ENCODE measurements at regions not wholly inside any gene's neighbourhood (a gene's known extent, or its start where the extent isn't known, plus 50 kb on each side); places are given as distances from the start of the nearest gene placed in this dataset.
A peak's percentile ranks its signal among the peaks of the same experiment; 100 is the strongest.

DNA sequence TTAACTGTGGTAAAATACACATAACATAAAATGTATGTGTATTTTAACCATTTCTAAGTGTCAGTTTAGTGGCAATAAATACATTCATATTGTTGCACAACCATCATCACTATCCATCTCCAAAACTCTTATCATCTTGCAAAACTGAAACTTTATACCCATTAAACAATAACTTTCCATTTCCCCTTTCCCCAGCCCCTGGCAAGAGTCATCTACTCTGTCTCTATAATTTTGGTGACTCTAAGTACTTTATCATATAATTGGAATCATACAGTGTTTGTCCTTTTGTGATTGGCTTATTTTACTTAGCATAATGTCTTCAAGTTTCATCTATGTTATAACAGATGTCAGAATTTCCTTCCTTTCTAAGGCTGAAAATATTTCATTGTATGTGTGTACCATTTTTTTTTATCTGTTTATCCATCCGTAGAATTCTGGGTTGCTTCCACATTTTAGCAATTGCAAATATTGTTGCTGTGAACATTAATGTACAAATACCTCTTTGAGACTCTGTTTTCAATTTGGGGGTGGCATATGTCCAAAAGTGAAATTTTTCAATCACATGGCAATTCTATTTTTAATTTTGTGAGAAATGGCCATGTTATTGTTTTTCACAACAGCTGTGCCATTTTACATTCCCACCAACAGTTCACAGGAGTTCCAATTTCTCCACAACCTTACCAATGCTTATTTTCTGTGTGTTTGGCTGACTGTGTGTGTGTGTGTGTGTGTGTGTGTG lies 153.9 kb upstream of the GORAB start:
- Histone ChIP-seq H3F3A (ENCODE audit: low read depth) (no peaks in the 10 kb centered on the region), H4K20me1 (ENCODE audit: low read depth) (no peaks in the 10 kb centered on the region), H3K9me3 (ENCODE audit: low read depth) (no peaks in the 10 kb centered on the region), H3K27ac (no peak overlapping the region), H2AFZ (replicated peaks) (no peak overlapping the region), H3K36me3 (no peaks in the 10 kb centered on the region), H3K4me3 (no peak overlapping the region), H3K79me2 (ENCODE audit: low read depth) (no peaks in the 10 kb centered on the region), H3K9ac (no peak overlapping the region), H3K27me3 (no peaks in the 10 kb centered on the region), H3K4me1 (no peaks in the 10 kb centered on the region), H3K4me2 (no peak overlapping the region)
- no peaks in the 10 kb centered on the region for H3K36me3 Mint-ChIP-seq
- no peaks in the 10 kb centered on the region for H3K4me1 Mint-ChIP-seq
- no peak for DNase-seq (ENCODE audit: low spot score)
- H3K9me3 Mint-ChIP-seq: no peaks in the 10 kb centered on the region
- TF ChIP-seq EZH2 (IDR thresholded peaks at IDR 0.05) (no peak), EZH2phosphoT487 (IDR thresholded peaks at IDR 0.05) (no peak)
- TF ChIP-seq, protein P1, sequence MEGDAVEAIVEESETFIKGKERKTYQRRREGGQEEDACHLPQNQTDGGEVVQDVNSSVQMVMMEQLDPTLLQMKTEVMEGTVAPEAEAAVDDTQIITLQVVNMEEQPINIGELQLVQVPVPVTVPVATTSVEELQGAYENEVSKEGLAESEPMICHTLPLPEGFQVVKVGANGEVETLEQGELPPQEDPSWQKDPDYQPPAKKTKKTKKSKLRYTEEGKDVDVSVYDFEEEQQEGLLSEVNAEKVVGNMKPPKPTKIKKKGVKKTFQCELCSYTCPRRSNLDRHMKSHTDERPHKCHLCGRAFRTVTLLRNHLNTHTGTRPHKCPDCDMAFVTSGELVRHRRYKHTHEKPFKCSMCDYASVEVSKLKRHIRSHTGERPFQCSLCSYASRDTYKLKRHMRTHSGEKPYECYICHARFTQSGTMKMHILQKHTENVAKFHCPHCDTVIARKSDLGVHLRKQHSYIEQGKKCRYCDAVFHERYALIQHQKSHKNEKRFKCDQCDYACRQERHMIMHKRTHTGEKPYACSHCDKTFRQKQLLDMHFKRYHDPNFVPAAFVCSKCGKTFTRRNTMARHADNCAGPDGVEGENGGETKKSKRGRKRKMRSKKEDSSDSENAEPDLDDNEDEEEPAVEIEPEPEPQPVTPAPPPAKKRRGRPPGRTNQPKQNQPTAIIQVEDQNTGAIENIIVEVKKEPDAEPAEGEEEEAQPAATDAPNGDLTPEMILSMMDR (IDR thresholded peaks at IDR 0.05): no peak
- H3K27me3 Mint-ChIP-seq (ENCODE audit: insufficient read depth, low read depth): peaks cover 2% of the 10 kb centered on the region
- H3K4me3 Mint-ChIP-seq: no peak overlapping the region
- no peak overlapping the region for H3K27ac Mint-ChIP-seq

DNA sequence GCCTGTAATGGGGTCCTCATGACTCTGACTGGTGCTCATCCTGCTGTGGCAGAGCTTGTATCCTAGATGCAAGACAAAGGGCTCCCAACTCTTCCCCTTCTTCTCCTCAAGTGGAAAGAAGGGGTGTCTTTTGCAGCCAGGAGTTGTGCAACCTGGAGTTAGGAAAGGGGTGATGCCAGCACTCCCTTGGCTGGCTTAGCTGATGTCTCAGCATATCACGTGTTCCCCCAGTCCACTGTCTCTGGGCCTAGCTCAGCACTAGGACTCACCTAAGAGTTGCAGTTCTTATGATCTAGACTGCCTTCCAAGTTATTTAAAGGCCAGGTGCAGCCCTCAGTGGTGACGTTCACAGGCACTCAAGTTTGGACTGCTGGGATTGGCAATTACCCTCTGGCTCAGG lies 146.2 kb upstream of the GORAB start:
- no peak overlapping the region for H3K4me3 Mint-ChIP-seq
- Histone ChIP-seq H3K9me3 (ENCODE audit: low read depth) (no peaks in the 10 kb centered on the region), H3K36me3 (no peaks in the 10 kb centered on the region), H3F3A (ENCODE audit: low read depth) (no peaks in the 10 kb centered on the region), H3K4me2 (no peak overlapping the region), H3K79me2 (ENCODE audit: low read depth) (no peaks in the 10 kb centered on the region), H3K27me3 (no peaks in the 10 kb centered on the region), H2AFZ (replicated peaks) (no peak overlapping the region), H3K27ac (no peak overlapping the region), H3K4me3 (no peak overlapping the region), H3K4me1 (no peaks in the 10 kb centered on the region), H4K20me1 (ENCODE audit: low read depth) (no peaks in the 10 kb centered on the region), H3K9ac (no peak overlapping the region)
- H3K27ac Mint-ChIP-seq: no peak overlapping the region
- TF ChIP-seq, protein P1 (IDR thresholded peaks at IDR 0.05): no peak
- TF ChIP-seq EZH2 (IDR thresholded peaks at IDR 0.05) (no peak), EZH2phosphoT487 (IDR thresholded peaks at IDR 0.05) (no peak)
- no peaks in the 10 kb centered on the region for H3K36me3 Mint-ChIP-seq
- peaks cover 4% of the 10 kb centered on the region for H3K27me3 Mint-ChIP-seq (ENCODE audit: insufficient read depth, low read depth)
- no peaks in the 10 kb centered on the region for H3K9me3 Mint-ChIP-seq
- DNase-seq (ENCODE audit: low spot score): no peak
- H3K4me1 Mint-ChIP-seq: no peaks in the 10 kb centered on the region

DNA sequence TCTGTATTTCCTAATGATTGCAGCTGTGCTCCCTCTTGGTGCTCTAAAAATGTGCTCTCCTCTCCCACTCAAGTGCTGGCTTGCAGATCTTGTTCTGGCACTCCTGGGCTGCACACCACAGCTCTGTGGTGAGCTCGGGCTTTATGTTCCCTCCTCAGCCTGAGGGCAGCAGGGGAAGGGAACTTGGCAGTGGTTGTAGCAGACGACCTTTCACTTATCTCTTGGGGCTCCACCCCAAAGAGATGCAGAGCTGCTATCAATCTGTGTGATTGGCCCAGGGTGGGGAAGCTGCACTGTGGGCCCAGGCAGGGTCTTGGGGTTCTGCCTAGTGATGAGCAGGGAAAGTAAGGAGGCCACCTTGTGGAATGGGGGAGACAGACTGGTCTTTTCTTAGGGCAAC lies 143.5 kb upstream of the GORAB start:
- no peak for TF ChIP-seq EZH2phosphoT487 (IDR thresholded peaks at IDR 0.05)
- H3K9me3 ChIP-seq (ENCODE audit: low read depth): no peaks in the 10 kb centered on the region
- H3K27me3 ChIP-seq: no peaks in the 10 kb centered on the region
- no peak overlapping the region for H3K27ac Mint-ChIP-seq
- no peak overlapping the region for H3K4me3 Mint-ChIP-seq
- H3K36me3 ChIP-seq: no peaks in the 10 kb centered on the region
- H3F3A ChIP-seq (ENCODE audit: low read depth): no peaks in the 10 kb centered on the region
- H3K79me2 ChIP-seq (ENCODE audit: low read depth): no peaks in the 10 kb centered on the region
- DNase-seq (ENCODE audit: low spot score): no peak
- H3K4me1 Mint-ChIP-seq: no peaks in the 10 kb centered on the region
- H3K27ac ChIP-seq: no peak overlapping the region
- H3K4me3 ChIP-seq: no peak overlapping the region
- H2AFZ ChIP-seq (replicated peaks): no peak overlapping the region
- no peak overlapping the region for H3K9ac ChIP-seq
- no peak overlapping the region for H3K4me2 ChIP-seq
- H3K36me3 Mint-ChIP-seq: no peaks in the 10 kb centered on the region
- H3K27me3 Mint-ChIP-seq (ENCODE audit: insufficient read depth, low read depth): peaks cover 4% of the 10 kb centered on the region
- no peaks in the 10 kb centered on the region for H3K4me1 ChIP-seq
- H4K20me1 ChIP-seq (ENCODE audit: low read depth): no peaks in the 10 kb centered on the region
- H3K9me3 Mint-ChIP-seq: no peaks in the 10 kb centered on the region

DNA sequence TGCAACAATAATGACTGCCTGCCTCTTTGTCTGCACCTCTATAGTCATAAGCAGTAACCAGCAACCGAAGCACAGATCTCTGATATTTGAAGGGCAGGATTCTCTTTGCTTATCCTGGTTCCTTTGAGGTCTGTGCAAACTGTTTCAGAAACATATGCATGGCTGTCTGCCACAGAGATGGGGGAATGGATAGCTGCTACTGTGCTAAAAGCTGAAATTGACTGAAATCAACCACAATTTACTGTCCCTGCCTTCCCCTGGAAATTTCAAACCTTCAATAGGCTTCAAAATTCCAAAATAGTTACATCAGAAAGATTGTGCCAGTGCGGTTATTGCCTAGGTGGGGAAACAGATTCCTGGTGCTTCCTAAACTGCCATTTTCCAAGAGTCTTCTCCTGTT lies 136.8 kb upstream of the GORAB start:
- Histone ChIP-seq H3K4me2 (no peak overlapping the region), H3K9ac (no peak overlapping the region), H2AFZ (replicated peaks) (peak overlapping the region; percentile 42), H3K4me1 (no peaks in the 10 kb centered on the region), H3K36me3 (no peaks in the 10 kb centered on the region), H3K79me2 (ENCODE audit: low read depth) (no peaks in the 10 kb centered on the region), H3K9me3 (ENCODE audit: low read depth) (no peaks in the 10 kb centered on the region), H3K27me3 (no peaks in the 10 kb centered on the region), H3K4me3 (no peak overlapping the region), H3K27ac (no peak overlapping the region), H4K20me1 (ENCODE audit: low read depth) (no peaks in the 10 kb centered on the region), H3F3A (ENCODE audit: low read depth) (no peaks in the 10 kb centered on the region)
- Mint-ChIP-seq H3K9me3 (no peaks in the 10 kb centered on the region), H3K4me3 (no peak overlapping the region), H3K27ac (no peak overlapping the region), H3K27me3 (ENCODE audit: insufficient read depth, low read depth) (no peaks in the 10 kb centered on the region), H3K4me1 (peaks cover 9% of the 10 kb centered on the region), H3K36me3 (no peaks in the 10 kb centered on the region)
- no peak for DNase-seq (ENCODE audit: low spot score)
- no peak for TF ChIP-seq EZH2phosphoT487 (IDR thresholded peaks at IDR 0.05)
- no peak for TF ChIP-seq EZH2 (IDR thresholded peaks at IDR 0.05)
- TF ChIP-seq, protein P1 (IDR thresholded peaks at IDR 0.05): no peak
